H9 (cell line): ENCODE measurements at regions not wholly inside any gene's neighbourhood (a gene's known extent, or its start where the extent isn't known, plus 50 kb on each side); places are given as distances from the start of the nearest gene placed in this dataset.

Source experiments
- DNase-seq: peaks from one replicate; pipeline ENCODE4 v3.0.0-alpha.2; 2017
- H2AFZ ChIP-seq: one replicate; pipeline ENCODE4 v1.6.1; 2013; ENCODE audit warnings: mild to moderate bottlenecking, low read length, control low read depth, moderate library complexity
- H2AK5ac ChIP-seq: 2 replicates; pipeline ENCODE4 v1.6.1; 2013; ENCODE audit warnings: low read length, control low read depth, mixed read lengths; ENCODE audit not compliant: insufficient read length
- H2BK120ac ChIP-seq: one replicate; pipeline ENCODE4 v1.6.1; 2013; ENCODE audit warnings: low read depth, mild to moderate bottlenecking, low read length, control low read depth, inconsistent platforms; ENCODE audit not compliant: poor library complexity, severe bottlenecking
- H2BK12ac ChIP-seq: 2 replicates; pipeline ENCODE4 v1.6.1; 2013; ENCODE audit warnings: low read length, control low read depth, mixed read lengths, low read depth; ENCODE audit not compliant: insufficient read length
- H2BK15ac ChIP-seq: 2 replicates; pipeline ENCODE4 v1.6.1; 2013; ENCODE audit warnings: low read depth, low read length, control low read depth
- H2BK20ac ChIP-seq: one replicate; pipeline ENCODE4 v1.6.1; 2013; ENCODE audit warnings: low read depth, mild to moderate bottlenecking, low read length, control low read depth, inconsistent platforms; ENCODE audit not compliant: poor library complexity, severe bottlenecking
- H2BK5ac ChIP-seq: 2 replicates; pipeline ENCODE4 v1.6.1; 2013; ENCODE audit warnings: low read length, control low read depth, mixed read lengths; ENCODE audit not compliant: insufficient read length
- H3K14ac ChIP-seq: 2 replicates; pipeline ENCODE4 v1.6.1; 2013; ENCODE audit warnings: low read length, control low read depth; ENCODE audit not compliant: insufficient read depth
- H3K18ac ChIP-seq: 2 replicates; pipeline ENCODE4 v1.6.1; 2013; ENCODE audit warnings: low read depth, mild to moderate bottlenecking, mixed read lengths, low read length, control low read depth; ENCODE audit not compliant: insufficient read length
- H3K23ac ChIP-seq: 2 replicates; pipeline ENCODE4 v1.6.1; 2013; ENCODE audit warnings: low read length, control low read depth, mixed read lengths, low read depth; ENCODE audit not compliant: insufficient read length
- H3K23me2 ChIP-seq: 2 replicates; pipeline ENCODE4 v1.6.1; 2013; ENCODE audit warnings: low read depth, mild to moderate bottlenecking, mixed read lengths, low read length, control low read depth; ENCODE audit not compliant: insufficient read length, poor library complexity, severe bottlenecking
- H3K27ac ChIP-seq: 2 replicates; pipeline ENCODE4 v1.5.1; 2013; ENCODE audit warnings: low read length, control low read depth, mixed read lengths, low read depth; ENCODE audit not compliant: insufficient read length
- H3K27me3 ChIP-seq: 2 replicates; pipeline ENCODE4 v1.6.1; 2013; ENCODE audit warnings: low read length, control low read depth, inconsistent platforms; ENCODE audit not compliant: insufficient read depth
- H3K4ac ChIP-seq: 2 replicates; pipeline ENCODE4 v1.6.1; 2013; ENCODE audit warnings: low read depth, mild to moderate bottlenecking, control low read depth, inconsistent platforms, low read length, moderate library complexity
- H3K4me1 ChIP-seq: 2 replicates; pipeline ENCODE4 v1.6.1; 2013; ENCODE audit warnings: low read length, control low read depth, inconsistent platforms; ENCODE audit not compliant: insufficient read depth
- H3K4me2 ChIP-seq: 2 replicates; pipeline ENCODE4 v1.6.1; 2013; ENCODE audit warnings: low read length, control low read depth, mixed read lengths; ENCODE audit not compliant: insufficient read length, insufficient read depth
- H3K56ac ChIP-seq: 2 replicates; pipeline ENCODE4 v1.6.1; 2013; ENCODE audit warnings: low read depth, mild to moderate bottlenecking, mixed read lengths, low read length, control low read depth; ENCODE audit not compliant: insufficient read length
- H3K79me1 ChIP-seq: 2 replicates; pipeline ENCODE4 v1.6.1; 2013; ENCODE audit warnings: low read depth, mild to moderate bottlenecking, moderate library complexity, low read length, control low read depth, inconsistent platforms; ENCODE audit not compliant: insufficient read depth, poor library complexity, severe bottlenecking
- H3K79me2 ChIP-seq: 2 replicates; pipeline ENCODE4 v1.6.1; 2013; ENCODE audit warnings: low read length, control low read depth, inconsistent platforms; ENCODE audit not compliant: insufficient read depth
- H3K9ac ChIP-seq: 2 replicates; pipeline ENCODE4 v1.6.1; 2013; ENCODE audit warnings: low read length, control low read depth, mixed read lengths; ENCODE audit not compliant: insufficient read length; ENCODE audit errors: extremely low read depth
- H3K9me3 ChIP-seq: one replicate; pipeline ENCODE4 v1.6.1; 2013; ENCODE audit warnings: low read depth, low read length, inconsistent platforms; ENCODE audit not compliant: control insufficient read depth
- H3T11ph ChIP-seq: one replicate; pipeline ENCODE4 v1.6.1; 2013; ENCODE audit warnings: mild to moderate bottlenecking, low read length, control low read depth, inconsistent platforms
- H4K20me1 ChIP-seq: one replicate; pipeline ENCODE4 v1.6.1; 2013; ENCODE audit not compliant: control insufficient read depth, insufficient read length, insufficient read depth
- H4K5ac ChIP-seq: 2 replicates; pipeline ENCODE4 v1.6.1; 2013; ENCODE audit warnings: low read depth, mild to moderate bottlenecking, mixed read lengths, low read length, control low read depth; ENCODE audit not compliant: insufficient read length
- H4K8ac ChIP-seq: replicated peaks from 2 replicates; pipeline ENCODE4 v1.6.1; 2013; ENCODE audit warnings: low read length, control low read depth, mixed read lengths, low read depth; ENCODE audit not compliant: insufficient read length
- H4K91ac ChIP-seq: 2 replicates; pipeline ENCODE4 v1.6.1; 2013; ENCODE audit warnings: low read depth, mild to moderate bottlenecking, moderate library complexity, mixed read lengths, low read length, control low read depth; ENCODE audit not compliant: insufficient read length
- H3K27ac Mint-ChIP-seq, 3 experiments: 2 replicates in 2 of 3; 3 replicates in 1 of 3; pipeline ENCODE4 v1.8.0; 2020 to 2021; ENCODE audit warnings: mixed read lengths in 3 of 3, mild to moderate bottlenecking in 1 of 3, moderate library complexity in 1 of 3
- H3K27me3 Mint-ChIP-seq: 2 replicates; pipeline ENCODE4 v1.8.0; 2021; ENCODE audit warnings: low read depth, mild to moderate bottlenecking, moderate library complexity, mixed read lengths
- H3K36me3 Mint-ChIP-seq, 3 experiments: 2 replicates in 2 of 3; 3 replicates in 1 of 3; pipeline ENCODE4 v1.8.0; 2020 to 2021; ENCODE audit warnings: low read depth in 3 of 3, mixed read lengths in 3 of 3; ENCODE audit not compliant: insufficient read depth in 1 of 3
- H3K4me1 Mint-ChIP-seq, 2 experiments: 2 replicates each; pipeline ENCODE4 v1.8.0; 2020; ENCODE audit warnings: mixed read lengths in 2 of 2
- H3K4me3 Mint-ChIP-seq, 2 experiments: 2 replicates in 1 of 2; 3 replicates in 1 of 2; pipeline ENCODE4 v1.8.0; 2020 to 2021; ENCODE audit warnings: mild to moderate bottlenecking in 2 of 2, mixed read lengths in 2 of 2, moderate library complexity in 1 of 2
- H3K9me3 Mint-ChIP-seq, 2 experiments: 2 replicates in 1 of 2; 3 replicates in 1 of 2; pipeline ENCODE4 v1.8.0; 2020; ENCODE audit warnings: mild to moderate bottlenecking in 2 of 2, mixed read lengths in 2 of 2, moderate library complexity in 1 of 2
- WGBS: extraction: QIAGEN DNeasy Blood & Tissue Kit; methylation state at CpG from one replicate; pipeline ENCODE4 v1.1.7; 2013; ENCODE audit warnings: missing lambda C conversion rate, low lambda C conversion rate, mixed read lengths; ENCODE audit not compliant: insufficient read length; ENCODE audit errors: extremely low coverage; 5-methylcytosine and 5-hydroxymethylcytosine counted together
- TF ChIP-seq, protein P1 (sequence below): fragments of 200-600 bp; sonication (generic); conservative IDR thresholded peaks from 3 replicates; pipeline ENCODE4 v1.8.0; 2021; ENCODE audit warnings: antibody characterized with exemption, mild to moderate bottlenecking

- WGBS: no CpG with 5 or more reads among the region's 2 CpGs
- no peak overlapping the region for H3K18ac ChIP-seq
- H3T11ph ChIP-seq: no peak overlapping the region
- no peak overlapping the region for H4K5ac ChIP-seq
- H3K9me3 ChIP-seq: no peaks in the 10 kb centered on the region
- H4K8ac ChIP-seq: no peak overlapping the region
- no peak overlapping the region for H3K4me2 ChIP-seq
- no peak overlapping the region for H3K23ac ChIP-seq
- no peak overlapping the region for H3K4me3 Mint-ChIP-seq
- no peaks in the 10 kb centered on the region for H3K79me1 ChIP-seq
- H3K4me1 Mint-ChIP-seq: no peaks in the 10 kb centered on the region
- H3K27me3 ChIP-seq: no peaks in the 10 kb centered on the region
- H3K14ac ChIP-seq: no peak overlapping the region
- H3K27me3 Mint-ChIP-seq: no peaks in the 10 kb centered on the region
- H3K23me2 ChIP-seq: no peaks in the 10 kb centered on the region
- H3K36me3 Mint-ChIP-seq: peaks cover 0 to 6% (median 2%) of the 10 kb centered on the region in 3 experiments; a peak in 4 of 7 replicates
- H2AFZ ChIP-seq: no peak overlapping the region
- no peak overlapping the region for H2BK12ac ChIP-seq
- no peak for DNase-seq
- no peak overlapping the region for H3K9ac ChIP-seq
- H3K27ac ChIP-seq: no peak overlapping the region
- H4K20me1 ChIP-seq: no peaks in the 10 kb centered on the region
- no peaks in the 10 kb centered on the region for H3K4me1 ChIP-seq
- no peak overlapping the region for H3K27ac Mint-ChIP-seq
- H3K79me2 ChIP-seq: no peaks in the 10 kb centered on the region
- H2AK5ac ChIP-seq: no peak overlapping the region
- no peak overlapping the region for H2BK120ac ChIP-seq
- H4K91ac ChIP-seq: no peak overlapping the region
- no peaks in the 10 kb centered on the region for H3K9me3 Mint-ChIP-seq
- H3K4ac ChIP-seq: no peak overlapping the region
- H2BK20ac ChIP-seq: no peak overlapping the region
- H3K56ac ChIP-seq: no peak overlapping the region
- no peak overlapping the region for H2BK5ac ChIP-seq
- H2BK15ac ChIP-seq: no peak overlapping the region
- TF ChIP-seq, protein P1, sequence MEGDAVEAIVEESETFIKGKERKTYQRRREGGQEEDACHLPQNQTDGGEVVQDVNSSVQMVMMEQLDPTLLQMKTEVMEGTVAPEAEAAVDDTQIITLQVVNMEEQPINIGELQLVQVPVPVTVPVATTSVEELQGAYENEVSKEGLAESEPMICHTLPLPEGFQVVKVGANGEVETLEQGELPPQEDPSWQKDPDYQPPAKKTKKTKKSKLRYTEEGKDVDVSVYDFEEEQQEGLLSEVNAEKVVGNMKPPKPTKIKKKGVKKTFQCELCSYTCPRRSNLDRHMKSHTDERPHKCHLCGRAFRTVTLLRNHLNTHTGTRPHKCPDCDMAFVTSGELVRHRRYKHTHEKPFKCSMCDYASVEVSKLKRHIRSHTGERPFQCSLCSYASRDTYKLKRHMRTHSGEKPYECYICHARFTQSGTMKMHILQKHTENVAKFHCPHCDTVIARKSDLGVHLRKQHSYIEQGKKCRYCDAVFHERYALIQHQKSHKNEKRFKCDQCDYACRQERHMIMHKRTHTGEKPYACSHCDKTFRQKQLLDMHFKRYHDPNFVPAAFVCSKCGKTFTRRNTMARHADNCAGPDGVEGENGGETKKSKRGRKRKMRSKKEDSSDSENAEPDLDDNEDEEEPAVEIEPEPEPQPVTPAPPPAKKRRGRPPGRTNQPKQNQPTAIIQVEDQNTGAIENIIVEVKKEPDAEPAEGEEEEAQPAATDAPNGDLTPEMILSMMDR: no peak
Observed at GRCh38 chr2:122595065-122595464, 839.6 kb downstream of the TSN start.
